ENCODE measurements at regions not wholly inside any gene's neighbourhood (a gene's known extent, or its start where the extent isn't known, plus 50 kb on each side); places are given as distances from the start of the nearest gene placed in this dataset.

DNA sequence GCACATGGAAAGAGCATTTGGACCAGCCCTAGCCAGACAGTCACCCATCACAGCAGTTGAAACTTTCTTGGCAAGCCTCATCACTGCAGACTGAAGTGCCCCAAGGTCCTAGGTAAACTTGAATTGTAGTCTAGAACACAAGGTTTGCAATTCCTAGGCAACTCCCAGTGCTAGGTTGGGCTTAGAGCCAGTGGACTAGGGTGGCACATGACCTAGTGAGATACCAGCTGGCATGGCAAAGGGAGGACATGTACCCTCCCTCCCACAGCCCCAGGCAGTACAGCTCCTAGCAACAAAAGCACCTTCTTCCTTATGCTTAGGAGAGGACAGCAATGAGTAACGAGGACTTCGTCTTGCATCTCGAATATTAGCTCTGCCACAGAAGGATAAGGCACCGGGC, 889.5 kb downstream of the JRKL start:
- no peaks in the 10 kb centered on the region for H3K4me1 ChIP-seq (ENCODE audit: control insufficient read depth, insufficient read depth, low read length)
- no CpG with 5 or more reads among the region's 4 CpGs for WGBS (ENCODE audit: insufficient coverage, low lambda C conversion rate)

GRCh38 chr11:97280347-97280746, 890.5 kb downstream of the JRKL start:
- Histone ChIP-seq H3K9me3 (ENCODE audit: control insufficient read depth, low read depth, low read length) (no peaks in the 10 kb centered on the region), H3K27me3 (ENCODE audit: control insufficient read depth, insufficient read depth, low read length) (no peaks in the 10 kb centered on the region), H3K4me1 (ENCODE audit: control insufficient read depth, insufficient read depth, low read length) (no peaks in the 10 kb centered on the region), H3K4me3 (ENCODE audit: low read length) (no peak overlapping the region), H3K27ac (ENCODE audit: low read length) (no peak overlapping the region), H3K36me3 (ENCODE audit: control insufficient read depth, insufficient read depth, low read length) (no peaks in the 10 kb centered on the region)
- WGBS (ENCODE audit: insufficient coverage, low lambda C conversion rate) = no CpG with 5 or more reads among the region's 2 CpGs
- DNase-seq = no peak

More for the DNA sequence above, 889.5 kb downstream of the JRKL start:
- Histone ChIP-seq H3K4me3 (ENCODE audit: low read length) (no peak overlapping the region), H3K36me3 (ENCODE audit: control insufficient read depth, insufficient read depth, low read length) (no peaks in the 10 kb centered on the region), H3K27me3 (ENCODE audit: control insufficient read depth, insufficient read depth, low read length) (no peaks in the 10 kb centered on the region), H3K27ac (ENCODE audit: low read length) (no peak overlapping the region), H3K9me3 (ENCODE audit: control insufficient read depth, low read depth, low read length) (no peaks in the 10 kb centered on the region)
- no peak for DNase-seq

DNA sequence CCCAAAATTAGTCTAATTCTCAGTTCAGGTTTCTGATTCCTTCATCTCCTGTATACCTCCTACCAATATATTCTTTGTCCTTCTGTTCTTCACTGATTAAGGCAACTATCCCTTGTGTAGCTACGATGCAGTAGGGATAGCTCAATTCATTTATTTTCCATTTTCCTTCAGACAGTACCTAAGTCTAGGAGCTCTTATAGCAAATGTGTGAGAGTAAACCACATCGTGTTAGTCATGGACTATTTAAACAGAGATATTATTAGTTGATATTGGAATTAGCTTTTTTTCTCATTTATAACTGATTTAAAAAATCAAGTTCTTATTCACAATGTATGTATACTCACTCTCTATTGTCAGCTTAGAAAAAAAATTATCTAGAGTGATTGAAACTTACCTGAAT, 900.0 kb downstream of the JRKL start:
- no peaks in the 10 kb centered on the region for H3K36me3 ChIP-seq (ENCODE audit: control insufficient read depth, insufficient read depth, low read length)
- 100% methylated on average over 1 of the region's 2 CpGs for WGBS (ENCODE audit: insufficient coverage, low lambda C conversion rate)
- no peaks in the 10 kb centered on the region for H3K27me3 ChIP-seq (ENCODE audit: control insufficient read depth, insufficient read depth, low read length)
- no peaks in the 10 kb centered on the region for H3K9me3 ChIP-seq (ENCODE audit: control insufficient read depth, low read depth, low read length)
- no peaks in the 10 kb centered on the region for H3K4me1 ChIP-seq (ENCODE audit: control insufficient read depth, insufficient read depth, low read length)
- DNase-seq = no peak
- no peak overlapping the region for H3K27ac ChIP-seq (ENCODE audit: low read length)
- H3K4me3 ChIP-seq (ENCODE audit: low read length) = no peak overlapping the region

DNA sequence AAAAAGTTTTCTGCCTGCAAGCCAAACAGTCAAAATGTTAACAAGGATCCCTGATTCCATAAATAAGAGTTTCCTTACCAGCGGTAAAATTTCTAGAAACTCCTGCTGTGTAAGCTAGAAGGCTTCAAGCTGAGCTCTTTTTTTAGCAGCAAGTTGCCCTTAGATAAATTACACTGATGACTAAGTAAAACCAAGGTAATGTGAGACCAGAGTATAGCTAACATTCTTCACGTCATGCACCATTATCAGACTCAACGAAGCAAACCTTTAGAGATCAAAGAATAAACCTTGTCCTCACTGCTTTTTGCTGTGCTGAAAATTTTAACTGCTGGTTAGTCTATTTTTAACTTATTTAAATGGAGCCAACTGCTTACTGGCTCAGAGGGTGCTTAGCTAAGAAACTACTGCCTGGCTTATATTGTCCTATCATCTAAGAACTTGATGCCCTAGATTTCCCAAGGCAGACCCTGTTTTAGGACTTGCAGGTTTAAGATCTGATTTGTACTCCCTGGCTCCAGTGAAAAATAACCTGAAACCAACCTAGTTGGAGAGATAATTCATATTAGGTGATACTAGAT, 900.7 kb downstream of the JRKL start:
- WGBS (ENCODE audit: insufficient coverage, low lambda C conversion rate) = 0% methylated on average over 2 of the region's 3 CpGs
- Histone ChIP-seq H3K9me3 (ENCODE audit: control insufficient read depth, low read depth, low read length) (no peaks in the 10 kb centered on the region), H3K27ac (ENCODE audit: low read length) (no peak overlapping the region), H3K4me3 (ENCODE audit: low read length) (no peak overlapping the region), H3K4me1 (ENCODE audit: control insufficient read depth, insufficient read depth, low read length) (no peaks in the 10 kb centered on the region), H3K27me3 (ENCODE audit: control insufficient read depth, insufficient read depth, low read length) (no peaks in the 10 kb centered on the region), H3K36me3 (ENCODE audit: control insufficient read depth, insufficient read depth, low read length) (no peaks in the 10 kb centered on the region)
- DNase-seq = no peak

DNA sequence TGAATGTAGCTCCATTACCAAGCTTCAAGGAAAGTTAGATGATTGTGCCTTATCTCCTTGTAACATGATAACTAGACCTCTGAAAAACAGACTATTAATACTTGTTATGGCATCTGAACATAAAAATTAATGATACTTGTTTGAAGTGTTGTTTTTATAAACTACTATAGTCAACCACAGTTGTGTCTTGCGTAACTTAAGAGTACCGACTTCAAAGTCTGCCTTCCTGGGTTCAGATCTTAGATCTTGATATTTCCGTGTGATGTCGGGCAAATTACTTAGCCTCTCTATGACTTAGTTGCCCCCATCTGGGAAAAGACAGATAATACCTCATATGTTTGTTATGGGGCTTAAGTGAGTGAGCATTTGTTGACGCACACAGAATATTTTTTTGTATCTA, 906.5 kb downstream of the JRKL start:
- H3K36me3 ChIP-seq (ENCODE audit: control insufficient read depth, insufficient read depth, low read length) = no peaks in the 10 kb centered on the region
- H3K27ac ChIP-seq (ENCODE audit: low read length) = no peak overlapping the region
- no peak overlapping the region for H3K4me3 ChIP-seq (ENCODE audit: low read length)
- WGBS (ENCODE audit: insufficient coverage, low lambda C conversion rate) = no CpG with 5 or more reads among the region's 5 CpGs
- H3K9me3 ChIP-seq (ENCODE audit: control insufficient read depth, low read depth, low read length) = no peaks in the 10 kb centered on the region
- no peaks in the 10 kb centered on the region for H3K27me3 ChIP-seq (ENCODE audit: control insufficient read depth, insufficient read depth, low read length)
- no peak for DNase-seq
- no peaks in the 10 kb centered on the region for H3K4me1 ChIP-seq (ENCODE audit: control insufficient read depth, insufficient read depth, low read length)

DNA sequence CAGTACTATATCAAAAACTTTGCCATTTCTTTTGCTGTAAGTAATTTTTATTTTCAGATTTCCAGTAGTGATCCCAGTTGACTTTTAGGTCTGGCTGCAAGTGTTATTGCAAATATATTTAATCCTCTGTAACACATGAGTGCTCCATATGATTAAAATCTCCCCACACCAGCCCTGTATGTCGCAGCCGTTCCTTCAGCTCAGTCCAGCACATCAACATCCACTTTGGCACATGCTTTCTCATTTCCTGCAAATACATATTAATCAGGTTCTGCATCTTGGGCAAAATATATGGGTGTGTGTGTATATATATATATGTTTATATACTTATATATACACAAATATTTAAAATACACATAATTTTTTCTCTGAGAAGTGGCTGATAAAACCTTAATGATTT, 919.5 kb downstream of the JRKL start:
- DNase-seq = no peak
- no peaks in the 10 kb centered on the region for H3K4me1 ChIP-seq (ENCODE audit: control insufficient read depth, insufficient read depth, low read length)
- no peak overlapping the region for H3K4me3 ChIP-seq (ENCODE audit: low read length)
- no peaks in the 10 kb centered on the region for H3K9me3 ChIP-seq (ENCODE audit: control insufficient read depth, low read depth, low read length)
- WGBS (ENCODE audit: insufficient coverage, low lambda C conversion rate) = no CpG with 5 or more reads among the region's 2 CpGs
- H3K36me3 ChIP-seq (ENCODE audit: control insufficient read depth, insufficient read depth, low read length) = no peaks in the 10 kb centered on the region
- no peaks in the 10 kb centered on the region for H3K27me3 ChIP-seq (ENCODE audit: control insufficient read depth, insufficient read depth, low read length)
- no peak overlapping the region for H3K27ac ChIP-seq (ENCODE audit: low read length)

DNA sequence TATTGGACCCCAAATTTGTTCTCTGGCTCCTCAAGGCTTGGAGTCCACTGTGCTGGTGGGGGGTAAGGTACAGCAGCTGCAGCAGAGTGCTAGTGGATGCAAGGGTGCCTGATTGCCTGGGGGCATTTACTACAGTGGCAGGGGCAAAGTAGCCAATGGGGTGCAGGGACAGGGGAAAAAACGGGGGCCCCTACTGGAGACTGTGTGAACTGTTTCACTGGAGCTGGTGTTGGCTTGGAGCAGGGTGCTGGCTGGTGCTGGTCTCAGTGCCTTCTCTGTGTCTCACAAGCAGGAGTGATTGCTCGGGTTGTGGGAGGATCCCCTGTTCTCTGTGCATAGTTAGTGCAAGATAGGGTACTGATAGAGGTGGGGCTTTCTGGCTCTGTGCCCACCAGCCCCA, 935.9 kb downstream of the JRKL start:
- no peak for DNase-seq
- no peaks in the 10 kb centered on the region for H3K4me1 ChIP-seq (ENCODE audit: control insufficient read depth, insufficient read depth, low read length)
- H3K36me3 ChIP-seq (ENCODE audit: control insufficient read depth, insufficient read depth, low read length) = no peaks in the 10 kb centered on the region
- WGBS (ENCODE audit: insufficient coverage, low lambda C conversion rate) = no CpG with 5 or more reads among the region's 2 CpGs
- no peaks in the 10 kb centered on the region for H3K9me3 ChIP-seq (ENCODE audit: control insufficient read depth, low read depth, low read length)
- H3K27me3 ChIP-seq (ENCODE audit: control insufficient read depth, insufficient read depth, low read length) = no peaks in the 10 kb centered on the region
- H3K27ac ChIP-seq (ENCODE audit: low read length) = no peak overlapping the region
- no peak overlapping the region for H3K4me3 ChIP-seq (ENCODE audit: low read length)

DNA sequence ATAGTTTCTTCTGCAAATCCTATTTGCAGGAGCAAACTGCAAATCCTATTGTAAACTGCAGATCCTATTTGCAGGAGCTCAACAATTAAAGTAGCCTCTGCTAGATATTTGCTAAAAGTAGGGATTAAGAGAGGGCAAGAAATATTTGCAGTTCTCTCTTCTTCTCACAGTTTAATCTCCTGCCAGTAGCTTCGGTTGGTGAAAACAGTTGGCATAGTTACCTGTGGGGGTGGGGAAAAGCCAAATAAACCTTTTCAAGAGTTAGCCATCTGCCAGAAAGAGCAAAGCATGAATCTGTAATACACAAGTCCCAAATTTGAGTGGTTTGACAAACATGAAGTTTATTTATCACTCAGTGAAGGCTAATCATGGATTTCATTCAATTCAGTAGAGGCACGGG, 942.5 kb downstream of the JRKL start:
- H3K4me1 ChIP-seq (ENCODE audit: control insufficient read depth, insufficient read depth, low read length) = no peaks in the 10 kb centered on the region
- H3K27me3 ChIP-seq (ENCODE audit: control insufficient read depth, insufficient read depth, low read length) = no peaks in the 10 kb centered on the region
- no peak overlapping the region for H3K27ac ChIP-seq (ENCODE audit: low read length)
- no peaks in the 10 kb centered on the region for H3K9me3 ChIP-seq (ENCODE audit: control insufficient read depth, low read depth, low read length)
- H3K4me3 ChIP-seq (ENCODE audit: low read length) = no peak overlapping the region
- no peak for DNase-seq
- no CpG with 5 or more reads among the region's 2 CpGs for WGBS (ENCODE audit: insufficient coverage, low lambda C conversion rate)
- H3K36me3 ChIP-seq (ENCODE audit: control insufficient read depth, insufficient read depth, low read length) = no peaks in the 10 kb centered on the region

- no peak overlapping the region for H3K27ac ChIP-seq (ENCODE audit: low read length)
- no peaks in the 10 kb centered on the region for H3K4me1 ChIP-seq (ENCODE audit: control insufficient read depth, insufficient read depth, low read length)
- no peak overlapping the region for H3K4me3 ChIP-seq (ENCODE audit: low read length)
- no peaks in the 10 kb centered on the region for H3K9me3 ChIP-seq (ENCODE audit: control insufficient read depth, low read depth, low read length)
- no peaks in the 10 kb centered on the region for H3K27me3 ChIP-seq (ENCODE audit: control insufficient read depth, insufficient read depth, low read length)
- 60% methylated on average over 2 of the region's 4 CpGs for WGBS (ENCODE audit: insufficient coverage, low lambda C conversion rate)
- H3K36me3 ChIP-seq (ENCODE audit: control insufficient read depth, insufficient read depth, low read length) = no peaks in the 10 kb centered on the region
- DNase-seq = no peak
These were observed 946.3 kb downstream of the JRKL start for GRCh38 chr11:97336064-97336463.

GRCh38 chr11:97345032-97345431, 955.2 kb downstream of the JRKL start:
- Histone ChIP-seq H3K4me1 (ENCODE audit: control insufficient read depth, insufficient read depth, low read length) (no peaks in the 10 kb centered on the region), H3K4me3 (ENCODE audit: low read length) (no peak overlapping the region), H3K27ac (ENCODE audit: low read length) (no peak overlapping the region), H3K9me3 (ENCODE audit: control insufficient read depth, low read depth, low read length) (no peaks in the 10 kb centered on the region), H3K27me3 (ENCODE audit: control insufficient read depth, insufficient read depth, low read length) (no peaks in the 10 kb centered on the region), H3K36me3 (ENCODE audit: control insufficient read depth, insufficient read depth, low read length) (no peaks in the 10 kb centered on the region)
- 84% methylated on average over 3 of the region's 3 CpGs for WGBS (ENCODE audit: insufficient coverage, low lambda C conversion rate)
- DNase-seq = no peak

DNA sequence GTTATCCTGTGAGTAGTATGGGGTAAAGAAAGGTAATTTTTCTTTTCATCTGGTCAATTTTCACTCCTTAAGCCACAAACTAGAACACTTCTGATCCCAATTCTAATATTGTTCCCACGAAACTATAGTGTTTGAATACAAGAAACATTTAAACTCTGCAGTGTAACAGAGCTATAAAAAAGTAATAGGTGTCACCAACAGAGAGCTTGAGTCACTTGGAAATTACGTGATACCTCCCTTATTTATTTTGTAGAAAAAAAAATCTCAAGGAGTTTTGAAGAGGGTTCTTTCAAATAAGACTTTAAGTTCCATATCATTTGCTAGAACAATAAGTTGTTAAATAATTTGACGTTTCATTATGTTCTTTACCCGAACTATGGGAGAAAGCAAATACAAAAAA, 959.4 kb downstream of the JRKL start:
- DNase-seq = no peak
- Histone ChIP-seq H3K36me3 (ENCODE audit: control insufficient read depth, insufficient read depth, low read length) (no peaks in the 10 kb centered on the region), H3K4me1 (ENCODE audit: control insufficient read depth, insufficient read depth, low read length) (no peaks in the 10 kb centered on the region), H3K4me3 (ENCODE audit: low read length) (no peak overlapping the region), H3K9me3 (ENCODE audit: control insufficient read depth, low read depth, low read length) (no peaks in the 10 kb centered on the region), H3K27ac (ENCODE audit: low read length) (no peak overlapping the region), H3K27me3 (ENCODE audit: control insufficient read depth, insufficient read depth, low read length) (no peaks in the 10 kb centered on the region)
- 68% methylated on average over 3 of the region's 4 CpGs for WGBS (ENCODE audit: insufficient coverage, low lambda C conversion rate)

Measured in large intestine (tissue), 3 donors.